ENCODE measurements at regions not wholly inside any gene's neighbourhood (a gene's known extent, or its start where the extent isn't known, plus 50 kb on each side); places are given as distances from the start of the nearest gene placed in this dataset.

DNA sequence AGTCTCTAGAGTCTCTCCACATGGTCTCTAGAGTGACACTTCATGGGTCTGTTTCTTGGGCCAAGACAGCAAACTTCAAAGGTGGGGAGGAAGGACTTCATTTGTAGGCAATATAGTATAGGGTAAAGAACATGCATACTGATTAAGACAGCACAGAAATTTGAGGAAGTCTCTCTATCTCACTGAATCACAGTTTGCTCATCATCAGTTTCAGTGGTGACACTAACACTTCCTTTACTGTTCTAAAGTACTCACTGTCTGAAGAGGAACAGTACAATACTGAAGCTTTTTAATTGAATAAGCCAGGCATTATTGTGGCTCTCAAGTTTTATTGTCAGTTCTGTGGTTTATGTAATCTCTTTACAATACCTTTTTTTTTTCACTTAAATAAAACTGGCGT, 656.4 kb upstream of the CDH8 start (continued):
- TF ChIP-seq SMARCA5 (IDR thresholded peaks at IDR 0.05) (no peak), E2F4 (IDR thresholded peaks at IDR 0.05; ENCODE audit: low read depth, low read length) (no peak), JUNB (IDR thresholded peaks at IDR 0.05) (peak; percentile 41; the same call in 1 of the 2 replicates), MXI1 (IDR thresholded peaks at IDR 0.05; ENCODE audit: low read depth, low read length) (no peak), EP300 (IDR thresholded peaks at IDR 0.05; ENCODE audit: borderline replicate concordance in 1 of 2, control insufficient read depth in 1 of 2, low read depth in 2 of 2, low read length in 2 of 2) (peak in 1 of 2 experiments; percentile 48; a peak in 1 of 4 replicates), SPI1 (IDR thresholded peaks at IDR 0.05; ENCODE audit: borderline replicate concordance, insufficient read depth, low read depth, low read length) (peak; percentile 91), MLLT1 (IDR thresholded peaks at IDR 0.05) (no peak), EZH2 (IDR thresholded peaks at IDR 0.05; ENCODE audit: borderline replicate concordance, control insufficient read depth, low read depth, low read length) (no peak), RAD51 (IDR thresholded peaks at IDR 0.05) (no peak), POLR2A (IDR thresholded peaks at IDR 0.05; ENCODE audit: low read depth, low read length) (no peak), MYB (IDR thresholded peaks at IDR 0.05; ENCODE audit: borderline replicate concordance, low read depth, low read length) (no peak), FOXK2 (IDR thresholded peaks at IDR 0.05) (no peak), SUZ12 (IDR thresholded peaks at IDR 0.05; ENCODE audit: unreplicated experiment) (no peak), ZNF274 (IDR thresholded peaks at IDR 0.05; ENCODE audit: insufficient read depth, insufficient read length) (no peak)
- TF ChIP-seq, protein P1, sequence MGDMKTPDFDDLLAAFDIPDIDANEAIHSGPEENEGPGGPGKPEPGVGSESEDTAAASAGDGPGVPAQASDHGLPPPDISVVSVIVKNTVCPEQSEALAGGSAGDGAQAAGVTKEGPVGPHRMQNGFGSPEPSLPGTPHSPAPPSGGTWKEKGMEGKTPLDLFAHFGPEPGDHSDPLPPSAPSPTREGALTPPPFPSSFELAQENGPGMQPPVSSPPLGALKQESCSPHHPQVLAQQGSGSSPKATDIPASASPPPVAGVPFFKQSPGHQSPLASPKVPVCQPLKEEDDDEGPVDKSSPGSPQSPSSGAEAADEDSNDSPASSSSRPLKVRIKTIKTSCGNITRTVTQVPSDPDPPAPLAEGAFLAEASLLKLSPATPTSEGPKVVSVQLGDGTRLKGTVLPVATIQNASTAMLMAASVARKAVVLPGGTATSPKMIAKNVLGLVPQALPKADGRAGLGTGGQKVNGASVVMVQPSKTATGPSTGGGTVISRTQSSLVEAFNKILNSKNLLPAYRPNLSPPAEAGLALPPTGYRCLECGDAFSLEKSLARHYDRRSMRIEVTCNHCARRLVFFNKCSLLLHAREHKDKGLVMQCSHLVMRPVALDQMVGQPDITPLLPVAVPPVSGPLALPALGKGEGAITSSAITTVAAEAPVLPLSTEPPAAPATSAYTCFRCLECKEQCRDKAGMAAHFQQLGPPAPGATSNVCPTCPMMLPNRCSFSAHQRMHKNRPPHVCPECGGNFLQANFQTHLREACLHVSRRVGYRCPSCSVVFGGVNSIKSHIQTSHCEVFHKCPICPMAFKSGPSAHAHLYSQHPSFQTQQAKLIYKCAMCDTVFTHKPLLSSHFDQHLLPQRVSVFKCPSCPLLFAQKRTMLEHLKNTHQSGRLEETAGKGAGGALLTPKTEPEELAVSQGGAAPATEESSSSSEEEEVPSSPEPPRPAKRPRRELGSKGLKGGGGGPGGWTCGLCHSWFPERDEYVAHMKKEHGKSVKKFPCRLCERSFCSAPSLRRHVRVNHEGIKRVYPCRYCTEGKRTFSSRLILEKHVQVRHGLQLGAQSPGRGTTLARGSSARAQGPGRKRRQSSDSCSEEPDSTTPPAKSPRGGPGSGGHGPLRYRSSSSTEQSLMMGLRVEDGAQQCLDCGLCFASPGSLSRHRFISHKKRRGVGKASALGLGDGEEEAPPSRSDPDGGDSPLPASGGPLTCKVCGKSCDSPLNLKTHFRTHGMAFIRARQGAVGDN (IDR thresholded peaks at IDR 0.05): no peak
